Tibial nerve (tissue), 4 donors: ENCODE measurements at regions not wholly inside any gene's neighbourhood (a gene's known extent, or its start where the extent isn't known, plus 50 kb on each side); places are given as distances from the start of the nearest gene placed in this dataset.
"Not testable (repeated sequence)": the region's sequence is repeated elsewhere in the genome, so short reads cannot be mapped to it uniquely, and the experiment has no call there.

Experiments used
- CTCF ChIP-seq, 5 experiments: fragments of 200-600 bp in 3 of 5; fragments of 450-650 bp in 2 of 5; sonication (generic) in 3 of 5; IDR thresholded peaks; one replicate each; pipeline ENCODE4 v1.5.1; 2016 to 2019; ENCODE audit warnings: antibody characterized with exemption in 5 of 5, mild to moderate bottlenecking in 3 of 5, moderate library complexity in 2 of 5
- EP300 ChIP-seq, 2 donors: sonication (generic); formaldehyde crosslinking; IDR thresholded peaks; one replicate each; pipeline ENCODE4 v1.6.1; 2017; ENCODE audit warnings: antibody characterized with exemption in 2 of 2, mild to moderate bottlenecking in 1 of 2
- POLR2A ChIP-seq, 2 donors: fragments of 450-650 bp; IDR thresholded peaks; one replicate each; pipeline ENCODE4 v1.6.1; 2017; ENCODE audit warnings: antibody characterized with exemption in 2 of 2, mild to moderate bottlenecking in 2 of 2, moderate library complexity in 2 of 2

GRCh38 chr2:7390311-7390710 lies 473.1 kb downstream of the RNF144A start:
- not testable (repeated sequence) for TF ChIP-seq CTCF, EP300, POLR2A (IDR thresholded peaks at IDR 0.05)
